Stomach (tissue), 8 donors: ENCODE measurements at regions not wholly inside any gene's neighbourhood (a gene's known extent, or its start where the extent isn't known, plus 50 kb on each side); places are given as distances from the start of the nearest gene placed in this dataset.

Experiments
- DNase-seq, 2 donors: peaks; one replicate each; pipeline versions ENCODE4 v3.0.0 to v3.0.0-alpha.2; 2013 to 2019
- H3K27ac ChIP-seq, 5 donors: fragments of 200-600 bp in 4 of 5; sonication (generic) in 4 of 5; one replicate each; pipeline ENCODE4 v1.5.1; 2013 to 2019; ENCODE audit warnings: mild to moderate bottlenecking in 1 of 5, moderate library complexity in 1 of 5
- H3K27me3 ChIP-seq, 3 donors: fragments of 200-600 bp; sonication (generic); one replicate each; pipeline ENCODE4 v1.5.1; 2017 to 2019; ENCODE audit warnings: mixed run types in 1 of 3
- H3K36me3 ChIP-seq, 4 donors: fragments of 200-600 bp; sonication (generic); 1 replicate in 3 of 4; 2 replicates in 1 of 4; pipeline ENCODE4 v1.5.1; 2016 to 2019
- H3K4me1 ChIP-seq, 4 donors: fragments of 200-600 bp; sonication (generic); one replicate each; pipeline ENCODE4 v1.5.1; 2016 to 2019
- H3K4me3 ChIP-seq, 4 donors: fragments of 200-600 bp; sonication (generic) in 3 of 4; one replicate each; pipeline ENCODE4 v1.5.1; 2016 to 2019; ENCODE audit warnings: mild to moderate bottlenecking in 1 of 4
- H3K9me3 ChIP-seq, 4 donors: fragments of 200-600 bp; sonication (generic); one replicate each; pipeline ENCODE4 v1.5.1; 2016 to 2019
- CTCF ChIP-seq, 7 experiments: fragments of 450-650 bp in 4 of 7; fragments of 200-600 bp in 3 of 7; sonication (generic) in 3 of 7; IDR thresholded peaks; one replicate each; pipeline ENCODE4 v1.5.1; 2016 to 2019; ENCODE audit warnings: antibody characterized with exemption in 7 of 7, control low read depth in 2 of 7, mild to moderate bottlenecking in 1 of 7
- EP300 ChIP-seq: sonication (generic); formaldehyde crosslinking; IDR thresholded peaks from one replicate; pipeline ENCODE4 v1.6.1; 2017; ENCODE audit warnings: antibody characterized with exemption
- POLR2A ChIP-seq, 4 donors: fragments of 450-650 bp; IDR thresholded peaks; one replicate each; pipeline ENCODE4 v1.6.1; 2016; ENCODE audit warnings: antibody characterized with exemption in 4 of 4, control low read depth in 2 of 4, mild to moderate bottlenecking in 1 of 4, moderate library complexity in 1 of 4
- POLR2AphosphoS5 ChIP-seq, 3 donors: sonication (generic); formaldehyde crosslinking; IDR thresholded peaks; one replicate each; pipeline ENCODE4 v1.6.1; 2016; ENCODE audit warnings: antibody characterized with exemption in 3 of 3
- WGBS, 5 donors: extraction: QIAGEN DNeasy Blood & Tissue Kit in 3 of 5; methylation state at CpG; one replicate each; pipeline versions ENCODE4 v1.1.5 to v1.1.7; 2013 to 2018; 5-methylcytosine and 5-hydroxymethylcytosine counted together
- intact Hi-C: fragments of 100-400 bp; cut with DNase I; formaldehyde crosslinking; loops from one replicate; pipeline ENCODE4 v1.15.1; 2023; ENCODE audit warnings: low total_unique reads
- donor health status: healthy with polysubstance abuse.
- donor health status: Bipolar disorder and iron deficiency.
- donor health status: healthy.

- H3K36me3 ChIP-seq = no peaks in the 10 kb centered on the region
- TF ChIP-seq POLR2A (IDR thresholded peaks at IDR 0.05) (no peak), CTCF (IDR thresholded peaks at IDR 0.05) (no peak), EP300 (no peak), POLR2AphosphoS5 (IDR thresholded peaks at IDR 0.05) (no peak)
- H3K9me3 ChIP-seq = no peaks in the 10 kb centered on the region
- H3K4me3 ChIP-seq = no peak overlapping the region
- intact Hi-C loops = no loop called here
- no peaks in the 10 kb centered on the region for H3K4me1 ChIP-seq
- no peak for DNase-seq
- H3K27ac ChIP-seq = no peak overlapping the region
- H3K27me3 ChIP-seq = no peaks in the 10 kb centered on the region
Observed at GRCh38 chr9:22278426-22278825, 168.2 kb upstream of the DMRTA1 start.

GRCh38 chr9:22279636-22280035 lies 167.0 kb upstream of the DMRTA1 start:
- no peak for TF ChIP-seq POLR2A (IDR thresholded peaks at IDR 0.05)
- intact Hi-C loops = no loop called here
- Histone ChIP-seq H3K4me3 (no peak overlapping the region), H3K4me1 (no peaks in the 10 kb centered on the region), H3K27me3 (no peaks in the 10 kb centered on the region), H3K36me3 (no peaks in the 10 kb centered on the region), H3K27ac (no peak overlapping the region), H3K9me3 (no peaks in the 10 kb centered on the region)
- DNase-seq = no peak
- 58 to 81% (median 74%) methylated on average over 1 of the region's 1 CpG for WGBS, 5 donors

- H3K9me3 ChIP-seq = no peaks in the 10 kb centered on the region
- no peak overlapping the region for H3K4me3 ChIP-seq
- H3K36me3 ChIP-seq = no peaks in the 10 kb centered on the region
- no peak for DNase-seq
- H3K4me1 ChIP-seq = no peaks in the 10 kb centered on the region
- no peaks in the 10 kb centered on the region for H3K27me3 ChIP-seq
- no peak for TF ChIP-seq POLR2AphosphoS5 (IDR thresholded peaks at IDR 0.05)
- TF ChIP-seq CTCF (IDR thresholded peaks at IDR 0.05) = no peak
- no peak for TF ChIP-seq POLR2A (IDR thresholded peaks at IDR 0.05)
- TF ChIP-seq EP300 = no peak
- no peak overlapping the region for H3K27ac ChIP-seq
- WGBS, 5 donors = 48 to 63% (median 58%) methylated on average over 1 of the region's 1 CpG
- intact Hi-C loops = no loop called here
Observed at GRCh38 chr9:22285066-22285465, 161.6 kb upstream of the DMRTA1 start.

- intact Hi-C loops = no loop called here
- TF ChIP-seq POLR2A (IDR thresholded peaks at IDR 0.05) (no peak), CTCF (IDR thresholded peaks at IDR 0.05) (no peak), POLR2AphosphoS5 (IDR thresholded peaks at IDR 0.05) (no peak), EP300 (no peak)
- Histone ChIP-seq H3K9me3 (no peaks in the 10 kb centered on the region), H3K27me3 (no peaks in the 10 kb centered on the region), H3K4me1 (no peaks in the 10 kb centered on the region), H3K4me3 (no peak overlapping the region), H3K27ac (no peak overlapping the region), H3K36me3 (no peaks in the 10 kb centered on the region)
- 90 to 100% (median 97%) methylated on average over 1 of the region's 1 CpG for WGBS, 5 donors
- no peak for DNase-seq
Observed at GRCh38 chr9:22286661-22287060, 160.0 kb upstream of the DMRTA1 start.

- intact Hi-C loops = no loop called here
- no peaks in the 10 kb centered on the region for H3K9me3 ChIP-seq
- no peaks in the 10 kb centered on the region for H3K36me3 ChIP-seq
- DNase-seq = no peak
- no peak overlapping the region for H3K4me3 ChIP-seq
- H3K27ac ChIP-seq = no peak overlapping the region
- TF ChIP-seq POLR2AphosphoS5 (IDR thresholded peaks at IDR 0.05) = no peak
- no peak for TF ChIP-seq EP300
- no peaks in the 10 kb centered on the region for H3K4me1 ChIP-seq
- 73 to 93% (median 83%) methylated on average over 1 of the region's 1 CpG for WGBS, 5 donors
- no peaks in the 10 kb centered on the region for H3K27me3 ChIP-seq
Observed at GRCh38 chr9:22288661-22289060, 158.0 kb upstream of the DMRTA1 start.
